Heart right ventricle (tissue), 16 donors: ENCODE measurements at regions not wholly inside any gene's neighbourhood (a gene's known extent, or its start where the extent isn't known, plus 50 kb on each side); places are given as distances from the start of the nearest gene placed in this dataset.

Experiments used
- ATAC-seq, 8 donors: fragments of 200-7000 bp; cut with Tn5 transposase; one replicate each; pipeline ENCODE4 v1.9.1; 2020; ENCODE audit warnings: mild to moderate bottlenecking in 8 of 8, moderate library complexity in 8 of 8, moderate number of reproducible peaks in 1 of 8
- DNase-seq, 2 donors: peaks; one replicate each; pipeline ENCODE4 v3.0.0-alpha.2; 2020
- H3K27ac ChIP-seq, 10 donors: fragments of 200-600 bp; sonication (generic) in 2 of 10; one replicate each; pipeline versions ENCODE4 v1.5.0 to v1.8.0; 2020 to 2022; ENCODE audit warnings: mild to moderate bottlenecking in 3 of 10
- H3K27me3 ChIP-seq, 7 donors: fragments of 200-600 bp; one replicate each; pipeline ENCODE4 v1.8.0; 2021 to 2022; ENCODE audit warnings: mild to moderate bottlenecking in 2 of 7
- H3K36me3 ChIP-seq, 9 donors: fragments of 200-600 bp; sonication (generic) in 1 of 9; one replicate each; pipeline versions ENCODE4 v1.5.0 to v1.8.0; 2020 to 2022; ENCODE audit warnings: mild to moderate bottlenecking in 2 of 9
- H3K4me1 ChIP-seq, 9 donors: fragments of 200-600 bp; sonication (generic) in 1 of 9; one replicate each; pipeline versions ENCODE4 v1.5.0 to v1.8.0; 2020 to 2022; ENCODE audit warnings: mild to moderate bottlenecking in 4 of 9
- H3K4me3 ChIP-seq, 10 donors: fragments of 200-600 bp; sonication (generic) in 2 of 10; one replicate each; pipeline versions ENCODE4 v1.5.0 to v1.8.0; 2020 to 2022; ENCODE audit warnings: mild to moderate bottlenecking in 7 of 10, moderate library complexity in 2 of 10
- H3K9me3 ChIP-seq, 11 donors: fragments of 200-600 bp in 10 of 11; sonication (generic) in 2 of 11; one replicate each; pipeline versions ENCODE4 v1.5.0 to v1.8.0; 2013 to 2022; ENCODE audit warnings: mild to moderate bottlenecking in 2 of 11, control low read depth in 1 of 11, moderate library complexity in 1 of 11
- WGBS, 2 donors: extraction: QIAGEN DNeasy Blood & Tissue Kit; methylation state at CpG; one replicate each; pipeline ENCODE4 v1.1.7; 2013; ENCODE audit warnings: inconsistent platforms in 1 of 2; 5-methylcytosine and 5-hydroxymethylcytosine counted together
- intact Hi-C, 10 donors: fragments of 100-400 bp; cut with DNase I; formaldehyde crosslinking; loops; one replicate each; pipeline versions ENCODE4 v1.11.1 to v1.14.2; 2022
- TF ChIP-seq, protein P1 (sequence below), 9 donors: fragments of 200-600 bp; sonication (generic) in 2 of 9; IDR thresholded peaks; one replicate each; pipeline versions ENCODE4 v1.5.0 to v1.8.0; 2021 to 2022; ENCODE audit warnings: antibody characterized with exemption in 9 of 9, mild to moderate bottlenecking in 5 of 9, moderate library complexity in 1 of 9
- donor health status: Arrhythmogenic right ventricular cardiomyopathy.
- donor health status: ischemic (EF 13 %, LVEDD 7.1; RV severe dilation, severe dysfunction).
- donor health status: healthy with polysubstance abuse.
- donor health status: DM: no; HTN: yes; CAD: no.
- donor health status: DM: no; HTN: no; CAD: no.
- donor health status: ischemic (EF 25% LVEDD 6.9; RV normal size, moderate dysfunction).
- donor health status: ischemic (EF 25% LVEDD 5.7; RV mildly dilated, moderate dysfunction).
- donor health status: healthy.
- donor health status: DM: yes; HTN: yes; CAD: no.
- donor health status: Ischemic cardiomyopathy.
- donor health status: ischemic (EF 35%, LVEDD 5.7; RV mildly dilated, moderate dysfunction).
- donor health status: nonischemic (EF 11% LVEDD 7.7; RV severe dilation, severe dysfunction).
- donor health status: DM: yes; HTN: yes; CAD: no.
- donor health status: PGD.
- donor health status: ischemic (EF 29% LVEDD 5.4; RV normal size, mild dysfunction).
- donor health status: nonischemic (EF 23%, LVEDD 6.1; RV moderate dilation, normal function).

- intact Hi-C loops: no loop called here
- no peak for DNase-seq
- TF ChIP-seq, protein P1, sequence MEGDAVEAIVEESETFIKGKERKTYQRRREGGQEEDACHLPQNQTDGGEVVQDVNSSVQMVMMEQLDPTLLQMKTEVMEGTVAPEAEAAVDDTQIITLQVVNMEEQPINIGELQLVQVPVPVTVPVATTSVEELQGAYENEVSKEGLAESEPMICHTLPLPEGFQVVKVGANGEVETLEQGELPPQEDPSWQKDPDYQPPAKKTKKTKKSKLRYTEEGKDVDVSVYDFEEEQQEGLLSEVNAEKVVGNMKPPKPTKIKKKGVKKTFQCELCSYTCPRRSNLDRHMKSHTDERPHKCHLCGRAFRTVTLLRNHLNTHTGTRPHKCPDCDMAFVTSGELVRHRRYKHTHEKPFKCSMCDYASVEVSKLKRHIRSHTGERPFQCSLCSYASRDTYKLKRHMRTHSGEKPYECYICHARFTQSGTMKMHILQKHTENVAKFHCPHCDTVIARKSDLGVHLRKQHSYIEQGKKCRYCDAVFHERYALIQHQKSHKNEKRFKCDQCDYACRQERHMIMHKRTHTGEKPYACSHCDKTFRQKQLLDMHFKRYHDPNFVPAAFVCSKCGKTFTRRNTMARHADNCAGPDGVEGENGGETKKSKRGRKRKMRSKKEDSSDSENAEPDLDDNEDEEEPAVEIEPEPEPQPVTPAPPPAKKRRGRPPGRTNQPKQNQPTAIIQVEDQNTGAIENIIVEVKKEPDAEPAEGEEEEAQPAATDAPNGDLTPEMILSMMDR (IDR thresholded peaks at IDR 0.05): no peak
Observed at GRCh38 chrX:121496966-121497365, 449.6 kb downstream of the GLUD2 start.

DNA sequence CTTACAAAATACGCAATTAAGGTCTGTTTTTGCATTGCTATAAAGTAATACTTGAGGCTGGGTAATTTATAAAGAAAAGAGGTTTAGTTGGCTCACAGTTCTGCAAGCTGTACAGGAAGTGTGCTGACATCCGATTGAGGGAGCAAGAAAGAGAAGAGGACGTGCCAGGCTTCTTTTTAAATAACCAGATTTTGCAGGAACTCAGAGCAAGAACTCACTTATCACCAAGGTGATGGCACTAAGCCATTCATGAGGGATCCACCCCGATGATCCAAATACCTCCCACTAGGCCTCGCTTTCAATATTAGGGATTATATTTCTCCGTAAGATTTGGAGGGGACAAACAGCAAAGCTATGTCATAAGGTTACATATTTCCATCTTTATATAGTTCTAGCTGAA is 456.7 kb downstream of the GLUD2 start:
- ATAC-seq (no peak), DNase-seq (no peak)
- Histone ChIP-seq H3K36me3 (no peaks in the 10 kb centered on the region), H3K9me3 (no peaks in the 10 kb centered on the region), H3K27ac (no peak overlapping the region), H3K4me1 (no peaks in the 10 kb centered on the region), H3K4me3 (no peak overlapping the region), H3K27me3 (no peaks in the 10 kb centered on the region)
- TF ChIP-seq, protein P1 (IDR thresholded peaks at IDR 0.05): no peak
- WGBS, 2 donors: 64 to 68% methylated on average over 6 of the region's 6 CpGs
- intact Hi-C loops: no loop called here

More at GRCh38 chrX:121496966-121497365, 449.6 kb downstream of the GLUD2 start:
- Histone ChIP-seq H3K4me3 (no peak overlapping the region), H3K4me1 (no peaks in the 10 kb centered on the region), H3K36me3 (no peaks in the 10 kb centered on the region), H3K27me3 (no peaks in the 10 kb centered on the region), H3K9me3 (no peaks in the 10 kb centered on the region), H3K27ac (no peak overlapping the region)
- 12 to 22% methylated on average over 1 of the region's 1 CpG for WGBS, 2 donors
- no peak for ATAC-seq

DNA sequence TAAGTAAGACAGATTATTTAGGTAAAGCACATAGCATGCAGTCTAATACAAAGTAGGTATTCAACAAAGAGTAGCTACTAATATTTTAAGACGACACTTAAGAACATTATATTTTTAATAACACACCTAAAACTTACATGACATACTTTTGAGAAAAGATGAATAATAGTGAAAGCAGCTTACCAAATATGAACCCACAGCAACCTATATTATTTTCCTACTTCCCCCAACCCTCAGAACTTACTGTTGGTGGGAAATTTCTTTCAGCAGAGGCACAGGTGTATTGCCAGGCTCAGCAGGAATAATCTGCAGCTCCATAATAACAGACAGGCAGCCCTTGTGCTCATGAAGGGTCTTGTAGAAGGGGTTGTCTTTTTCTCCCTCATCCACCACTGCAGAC is 498.9 kb downstream of the GLUD2 start:
- TF ChIP-seq, protein P1 (IDR thresholded peaks at IDR 0.05): no peak
- no peaks in the 10 kb centered on the region for H3K4me1 ChIP-seq
- H3K27ac ChIP-seq: no peak overlapping the region
- H3K27me3 ChIP-seq: no peaks in the 10 kb centered on the region
- WGBS, 2 donors: 94 to 100% methylated on average over 1 of the region's 1 CpG
- ATAC-seq (no peak), DNase-seq (no peak)
- H3K4me3 ChIP-seq: no peak overlapping the region
- no peaks in the 10 kb centered on the region for H3K36me3 ChIP-seq
- intact Hi-C loops: no loop called here
- H3K9me3 ChIP-seq: peaks cover 0 to 16% (median 0%) of the 10 kb centered on the region in 11 donors

DNA sequence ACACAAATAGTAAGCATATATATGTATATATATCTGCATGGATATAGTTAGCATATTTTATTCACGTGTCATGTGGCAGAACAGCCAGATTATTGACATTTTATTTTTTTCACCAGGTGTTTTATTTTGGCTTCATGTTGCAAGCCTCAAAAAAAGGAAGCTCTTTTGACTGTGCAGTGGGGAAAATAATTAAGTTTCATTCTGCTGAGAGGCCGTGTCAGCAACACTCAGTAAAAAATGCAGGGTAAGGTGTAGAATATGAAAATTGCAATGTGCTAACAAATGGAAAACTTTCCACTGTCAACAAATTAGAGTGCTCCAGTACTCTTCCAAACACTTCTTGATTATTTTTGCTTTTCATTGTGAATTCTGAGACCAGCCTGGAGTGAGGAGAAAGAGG is 511.5 kb downstream of the GLUD2 start:
- H3K27ac ChIP-seq: peak overlapping the region in 2 of 10 donors; percentile 10 to 34
- H3K4me3 ChIP-seq: no peak overlapping the region
- H3K9me3 ChIP-seq: no peaks in the 10 kb centered on the region
- ATAC-seq: no peak
- H3K4me1 ChIP-seq: no peaks in the 10 kb centered on the region
- 33 to 43% methylated on average over 2 of the region's 2 CpGs for WGBS, 2 donors
- intact Hi-C loops: no loop called here
- no peak for DNase-seq
- no peaks in the 10 kb centered on the region for H3K36me3 ChIP-seq
- TF ChIP-seq, protein P1 (IDR thresholded peaks at IDR 0.05): no peak
- H3K27me3 ChIP-seq: no peaks in the 10 kb centered on the region

DNA sequence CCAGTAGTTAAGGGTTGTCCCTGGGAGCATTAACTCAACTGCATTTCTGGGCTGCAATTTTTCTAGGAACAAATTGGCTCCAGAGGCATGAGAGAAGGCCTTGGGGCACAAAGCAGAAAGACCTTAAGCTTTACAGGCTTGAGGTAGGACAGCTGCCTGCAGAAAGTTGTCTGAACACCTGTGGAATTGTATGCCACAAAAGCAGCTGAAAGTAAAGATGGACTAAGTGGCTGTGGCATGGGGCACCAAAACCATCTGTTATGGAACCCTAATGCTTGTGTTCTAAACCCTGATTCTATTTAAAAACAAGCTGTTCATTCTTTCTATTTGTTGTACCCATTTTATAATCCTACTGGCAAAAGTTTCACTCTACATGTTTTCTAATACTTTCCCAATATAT is 515.2 kb downstream of the GLUD2 start:
- no peak for ATAC-seq
- no peaks in the 10 kb centered on the region for H3K36me3 ChIP-seq
- H3K4me1 ChIP-seq: no peaks in the 10 kb centered on the region
- no peak overlapping the region for H3K27ac ChIP-seq
- DNase-seq: no peak
- no peaks in the 10 kb centered on the region for H3K27me3 ChIP-seq
- H3K4me3 ChIP-seq: no peak overlapping the region
- TF ChIP-seq, protein P1 (IDR thresholded peaks at IDR 0.05): no peak
- no peaks in the 10 kb centered on the region for H3K9me3 ChIP-seq
- intact Hi-C loops: no loop called here
